HG02973 (cell line): ENCODE measurements at regions not wholly inside any gene's neighbourhood (a gene's known extent, or its start where the extent isn't known, plus 50 kb on each side); places are given as distances from the start of the nearest gene placed in this dataset.

Experiments used
- ATAC-seq: cut with Tn5 transposase; IDR thresholded peaks from one replicate; pipeline ENCODE4 v1.9.1; 2021; ENCODE audit warnings: moderate library complexity; ENCODE audit not compliant: unreplicated experiment

DNA sequence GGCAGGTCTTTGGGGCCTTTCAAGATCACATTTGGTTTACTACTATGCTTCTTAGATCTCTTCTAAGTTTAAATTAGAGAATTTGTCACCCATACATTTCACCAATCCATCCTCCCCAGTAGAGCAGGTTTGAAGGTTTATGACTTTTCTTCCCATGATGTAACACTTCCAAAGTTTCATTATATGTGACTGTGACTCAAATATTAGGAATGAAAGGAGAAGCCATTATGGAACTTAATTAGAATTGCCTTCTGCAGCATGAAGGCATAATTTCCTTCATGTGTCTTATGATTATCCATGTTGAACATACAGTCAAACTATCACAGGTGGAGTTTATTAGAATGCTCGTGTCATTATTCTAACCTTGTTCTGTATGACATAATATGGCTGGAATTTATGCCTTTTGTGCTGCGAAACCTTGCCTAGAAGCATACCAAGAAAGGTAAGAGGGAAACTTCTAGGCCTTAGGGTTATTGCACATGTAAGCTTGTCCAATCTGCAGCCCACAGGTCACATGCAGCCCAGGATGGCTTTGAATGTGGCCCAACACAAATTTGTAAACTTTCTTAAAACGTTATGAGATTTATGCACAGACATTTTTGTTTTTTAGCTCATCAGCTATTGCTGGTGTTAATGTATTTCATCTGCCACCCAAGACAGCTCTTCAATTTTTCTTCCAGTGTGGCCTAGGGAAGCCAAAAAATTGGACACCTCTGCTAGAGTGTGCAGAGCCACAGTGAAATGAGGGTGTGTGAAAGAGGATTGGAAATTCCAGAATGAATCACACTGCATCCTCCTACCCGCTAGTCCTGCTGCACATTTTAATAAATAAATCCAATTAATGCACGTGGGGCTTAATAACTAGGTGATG, 133.6 kb downstream of the TMEM26 start:
- no peak for ATAC-seq

DNA sequence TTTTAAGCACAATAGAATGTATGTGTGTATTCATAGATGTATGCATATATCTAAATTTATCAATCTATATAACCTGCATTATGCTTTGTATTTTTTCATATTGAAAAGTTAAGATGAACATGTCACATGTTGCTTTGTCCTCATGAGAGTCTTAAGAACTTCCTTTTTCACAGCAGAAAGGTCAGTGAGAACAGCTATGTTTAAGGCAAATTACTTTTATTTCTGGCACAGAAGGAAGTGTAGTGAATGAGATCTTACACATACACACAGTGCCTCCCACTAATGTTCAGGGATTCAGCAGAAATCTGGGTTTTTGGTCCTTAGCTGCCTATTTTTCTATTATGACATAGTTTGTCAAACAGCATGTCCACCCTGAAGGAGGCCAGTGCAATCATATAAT, 134.8 kb downstream of the TMEM26 start:
- no peak for ATAC-seq

DNA sequence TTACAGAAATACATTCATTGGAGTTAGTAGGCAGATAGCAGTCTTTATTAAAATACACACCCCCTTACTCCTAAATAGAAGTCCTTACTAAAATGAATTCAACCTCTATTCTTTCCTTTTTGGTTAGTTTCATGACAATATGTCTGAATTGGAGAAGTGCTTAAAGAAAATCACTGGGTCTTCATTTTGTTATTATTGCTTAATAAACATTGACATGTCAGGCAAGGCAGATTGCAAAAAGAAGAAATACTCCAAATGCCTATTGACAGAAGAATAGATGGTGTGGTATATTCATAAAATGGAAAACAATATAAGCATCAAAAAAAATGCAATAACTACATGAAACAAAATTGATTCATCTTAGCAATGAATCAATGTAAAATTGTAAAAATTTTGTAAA, 135.5 kb downstream of the TMEM26 start:
- no peak for ATAC-seq

DNA sequence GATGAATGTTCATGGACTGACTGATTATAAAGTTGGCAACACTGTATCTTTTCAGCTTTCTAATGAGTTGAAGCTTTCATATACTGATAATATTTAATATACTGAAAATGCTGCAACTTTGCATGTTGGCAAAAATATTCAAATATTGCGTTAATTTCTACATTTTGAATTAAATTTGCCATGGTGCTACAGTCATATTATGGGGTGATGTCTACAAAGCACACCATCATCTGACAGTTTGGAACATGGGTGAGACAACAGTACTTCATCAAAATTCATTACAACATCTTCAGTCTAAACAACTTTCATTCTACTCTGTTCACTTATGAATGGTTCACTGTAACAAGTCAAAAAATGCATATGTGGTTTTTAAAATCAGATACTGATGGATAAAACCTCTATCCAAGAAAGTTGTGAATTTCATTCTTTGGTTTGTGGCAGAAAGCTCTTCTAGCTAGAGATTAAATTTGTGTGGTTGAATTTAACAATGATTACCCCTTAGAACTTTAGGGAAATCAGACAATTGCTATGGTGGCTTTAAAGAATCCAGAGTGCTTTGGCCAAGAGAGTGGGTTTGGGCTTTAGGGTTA, 136.4 kb downstream of the TMEM26 start:
- ATAC-seq: no peak

DNA sequence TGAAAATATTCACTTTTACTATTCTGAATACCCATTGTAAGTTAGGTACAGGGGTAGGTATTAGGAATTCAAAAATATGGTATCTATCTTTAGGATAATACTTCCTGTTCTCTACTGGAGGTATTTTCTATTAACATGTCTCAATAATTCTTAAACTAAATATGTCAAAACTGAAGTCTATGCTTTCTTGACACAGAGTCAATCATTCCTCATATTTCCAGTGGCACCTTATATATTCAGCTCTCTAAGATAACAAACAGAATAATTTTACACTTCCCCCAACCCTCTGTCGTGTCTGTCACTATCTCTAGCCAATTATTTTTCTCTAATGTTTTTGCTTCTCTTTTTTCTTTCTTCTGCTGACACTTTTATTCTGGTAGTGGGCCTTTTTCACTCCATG, 138.9 kb downstream of the TMEM26 start:
- no peak for ATAC-seq

DNA sequence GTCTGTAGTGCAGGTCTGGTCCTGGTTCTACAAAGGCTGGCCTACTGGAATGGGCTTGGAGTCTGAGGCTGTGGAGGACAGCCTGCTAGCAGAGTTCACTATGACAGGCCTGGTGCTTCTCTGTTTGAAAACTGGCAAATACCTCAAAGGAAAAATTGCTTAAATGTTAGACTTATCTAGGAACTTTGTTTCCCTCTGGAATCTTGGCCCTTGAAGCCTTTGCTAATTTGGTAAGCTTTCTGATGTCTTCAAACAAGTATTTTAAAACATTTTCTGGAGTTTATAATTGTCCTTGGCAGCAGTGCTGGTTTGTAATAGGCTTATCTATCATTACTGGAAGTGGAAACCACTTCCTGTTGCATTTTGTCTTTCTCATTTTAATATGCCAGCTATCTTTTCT, 139.7 kb downstream of the TMEM26 start:
- ATAC-seq: no peak

DNA sequence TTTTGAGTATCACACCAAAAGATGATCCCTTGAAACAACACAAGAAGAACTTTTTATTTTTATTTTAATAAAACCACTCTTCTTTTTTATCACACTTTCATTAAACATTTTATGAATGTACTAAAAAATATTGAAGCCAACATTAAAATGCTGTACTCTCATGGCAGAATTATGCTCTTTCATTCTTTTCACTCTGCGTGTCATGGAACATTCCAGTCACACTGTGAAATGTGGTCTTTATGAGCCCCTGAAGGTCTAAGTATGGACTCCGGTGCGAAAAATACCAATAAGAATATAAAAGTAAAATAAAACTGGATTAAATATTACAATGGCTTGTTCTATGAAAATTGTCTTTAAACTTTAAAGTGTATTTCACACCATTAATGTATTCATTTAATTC, 148.4 kb downstream of the TMEM26 start:
- no peak for ATAC-seq

DNA sequence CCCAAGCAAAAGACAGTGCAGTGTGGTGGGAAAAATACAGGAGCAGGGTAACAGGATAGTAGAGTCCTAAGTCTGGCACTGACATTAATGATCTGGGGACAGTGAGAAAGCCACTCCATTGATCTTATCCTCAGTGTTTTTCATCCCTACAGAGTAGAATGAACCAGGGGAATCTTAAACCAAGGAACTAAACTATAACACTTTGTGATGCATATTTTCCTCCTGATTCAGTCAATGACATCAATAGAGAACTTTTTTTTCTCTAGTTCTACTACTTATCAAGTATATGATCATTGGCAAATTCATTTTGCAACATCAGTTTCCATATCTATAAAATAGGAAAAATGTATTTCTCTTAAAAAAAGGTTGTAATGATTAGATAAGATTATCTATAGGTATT, 151.1 kb downstream of the TMEM26 start:
- no peak for ATAC-seq

DNA sequence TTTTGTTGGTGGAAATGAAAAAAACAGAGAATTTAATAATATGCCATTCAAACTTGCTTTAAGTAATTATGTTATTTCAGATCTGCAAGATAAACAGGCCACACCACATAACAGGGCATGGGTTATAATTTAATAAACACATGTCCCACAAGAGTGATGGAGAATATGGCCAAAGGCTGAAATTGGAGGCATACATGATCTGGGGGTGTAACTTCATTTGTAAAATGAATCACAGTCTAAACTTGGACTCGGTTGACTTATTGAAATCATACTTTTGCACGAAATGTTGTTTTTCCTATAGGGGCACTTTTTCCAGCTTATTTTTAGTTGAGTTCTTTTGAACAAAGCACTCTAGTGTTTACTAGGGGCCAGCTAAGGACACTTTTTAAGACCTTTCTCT, 151.6 kb downstream of the TMEM26 start:
- ATAC-seq: no peak

DNA sequence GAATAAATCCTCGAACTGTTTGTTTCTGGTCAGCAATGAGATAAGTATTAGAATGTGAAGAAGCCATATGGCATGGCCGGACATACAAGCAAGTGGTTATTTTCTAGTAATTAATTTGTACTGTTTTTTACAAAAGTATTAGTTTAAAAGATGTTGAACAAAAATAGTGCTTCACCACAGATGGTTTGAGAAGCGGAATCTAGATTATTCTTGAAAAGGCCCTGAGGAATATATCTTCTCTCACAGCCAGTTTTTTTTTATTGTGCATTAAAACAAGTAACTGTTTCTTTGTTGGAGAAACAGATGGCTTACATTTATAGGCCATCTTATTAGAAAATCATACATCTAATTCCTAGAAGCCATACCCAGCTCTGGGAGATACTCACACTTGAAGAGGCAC, 153.3 kb downstream of the TMEM26 start:
- no peak for ATAC-seq

DNA sequence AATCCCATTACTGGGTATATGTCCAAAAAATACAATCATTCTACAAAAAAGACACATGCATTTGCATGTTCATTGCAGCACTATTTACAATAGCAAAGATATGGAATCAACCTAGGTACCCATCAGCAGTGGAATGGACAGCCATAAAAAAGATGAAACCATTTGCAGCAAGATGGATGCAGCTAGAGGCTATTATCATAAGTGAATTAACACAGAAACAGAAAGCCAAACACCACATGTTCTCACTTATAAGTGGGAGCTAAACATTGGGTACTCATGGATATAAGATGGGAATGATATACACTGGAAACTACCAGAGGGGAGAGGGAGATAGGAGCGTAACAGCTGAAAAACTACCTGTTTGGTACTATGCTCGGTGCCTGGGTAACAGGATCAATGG, 154.0 kb downstream of the TMEM26 start:
- no peak for ATAC-seq

DNA sequence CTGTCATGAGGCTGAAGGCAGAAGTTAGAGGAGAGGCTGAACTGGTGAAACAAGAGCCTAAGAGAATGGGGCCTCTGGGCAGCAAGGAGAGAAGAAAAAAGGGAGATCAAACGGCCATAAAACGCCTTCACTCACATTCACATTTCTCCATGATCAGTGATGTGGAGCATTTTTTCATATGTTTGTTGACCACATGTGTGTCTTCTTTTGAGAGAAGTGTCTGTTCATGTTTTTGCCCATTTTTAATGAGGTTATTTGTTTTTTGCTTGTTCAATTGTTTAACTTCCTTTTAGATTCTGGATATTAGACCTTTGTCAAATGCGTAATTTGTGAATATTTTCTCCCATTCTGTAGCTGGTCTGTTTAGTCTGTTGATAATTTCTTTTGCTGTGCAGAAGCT, 155.0 kb downstream of the TMEM26 start:
- ATAC-seq: no peak

DNA sequence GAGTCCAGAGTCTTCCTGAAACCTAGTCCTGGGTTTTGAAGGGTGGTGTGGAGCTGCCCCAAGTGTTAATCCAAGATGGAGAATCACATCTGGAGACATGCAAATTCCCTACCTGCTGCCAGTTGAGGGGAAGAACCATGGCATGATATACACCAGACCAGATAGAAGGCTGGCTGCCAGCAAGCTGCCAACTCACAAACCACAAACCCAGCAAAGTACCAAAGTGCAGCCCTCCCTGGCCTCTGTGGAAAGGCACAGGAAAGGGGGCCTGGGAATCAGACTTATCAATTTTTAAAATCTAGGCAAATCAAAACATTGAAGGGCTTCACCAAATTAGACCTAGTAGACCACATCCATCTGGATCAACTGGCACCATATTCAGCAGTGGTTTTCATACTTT, 157.0 kb downstream of the TMEM26 start:
- ATAC-seq: no peak

DNA sequence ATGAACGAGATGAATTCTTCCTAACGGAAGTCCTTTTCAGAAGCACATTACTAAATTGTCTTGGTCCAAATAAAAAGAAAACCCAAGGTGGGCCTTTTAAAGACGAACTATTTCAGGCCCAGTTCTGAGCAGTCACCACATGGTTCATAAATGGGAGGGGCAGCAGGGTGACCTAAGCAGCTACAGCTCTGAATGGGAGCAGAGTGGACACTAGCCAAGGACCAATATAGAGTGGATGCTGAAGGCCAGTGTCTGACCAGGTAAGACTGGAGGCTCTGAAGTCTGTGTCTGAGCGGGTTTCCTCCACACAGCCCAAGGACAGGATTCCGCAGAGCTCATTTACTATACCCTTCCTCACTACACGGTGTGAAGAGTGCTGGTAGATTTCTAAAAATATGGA, 159.1 kb downstream of the TMEM26 start:
- ATAC-seq: no peak

DNA sequence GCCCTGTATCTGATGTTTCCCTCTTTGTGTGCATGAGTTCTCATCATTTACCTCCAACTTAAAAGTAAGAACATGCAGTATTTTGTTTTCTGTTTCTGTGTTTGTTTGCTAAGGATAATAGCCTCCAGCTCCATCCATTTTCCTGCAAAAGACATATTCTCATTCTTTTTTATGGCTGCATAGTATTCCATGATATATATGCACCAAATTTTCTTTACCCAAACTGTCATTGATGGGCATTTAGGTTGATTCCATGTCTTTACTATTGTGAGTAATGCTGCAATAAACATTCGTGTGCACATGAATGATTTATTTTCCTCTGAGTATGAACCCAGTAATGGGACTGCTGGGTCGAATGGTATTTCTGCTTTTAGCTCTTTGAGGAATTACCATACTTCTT, 163.4 kb downstream of the TMEM26 start:
- ATAC-seq: no peak

DNA sequence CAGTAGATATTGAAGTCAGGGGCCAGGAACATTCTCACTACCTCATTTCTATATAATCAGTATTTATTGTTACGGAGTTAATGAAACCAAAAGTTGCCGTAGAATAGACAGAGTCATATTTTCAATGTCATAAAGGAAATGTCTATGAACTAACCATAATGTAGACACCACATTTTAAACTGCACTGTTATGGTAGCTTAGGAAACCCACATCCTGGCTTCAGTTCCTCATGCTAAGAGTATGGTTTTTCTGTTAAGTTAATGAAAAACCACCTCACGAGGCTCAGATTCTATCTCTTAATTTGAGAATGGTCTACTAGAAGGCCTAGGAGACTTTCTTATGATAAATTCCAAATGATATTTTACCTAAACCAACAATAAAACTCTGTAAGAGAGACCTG, 166.5 kb downstream of the TMEM26 start:
- peak; percentile 100 for ATAC-seq

DNA sequence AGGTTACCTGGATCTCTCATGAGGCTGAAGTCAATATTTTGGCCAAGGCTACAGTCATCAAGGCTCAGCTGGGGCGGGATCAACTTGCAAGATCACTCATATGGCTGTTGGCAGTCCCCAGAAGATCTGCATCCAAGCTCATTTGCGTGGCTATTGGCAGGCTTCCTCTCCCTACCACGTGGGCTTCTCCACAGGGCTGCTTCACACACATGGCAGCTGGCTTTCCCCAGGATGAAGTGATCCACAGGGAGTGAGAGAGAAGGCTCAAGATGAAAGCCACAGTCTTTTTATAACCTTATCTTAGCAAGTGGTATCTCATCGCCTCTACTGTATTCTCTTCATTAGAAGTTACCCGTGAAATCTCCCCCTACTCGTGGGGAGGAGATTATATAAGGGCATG, 167.4 kb downstream of the TMEM26 start:
- ATAC-seq: no peak

DNA sequence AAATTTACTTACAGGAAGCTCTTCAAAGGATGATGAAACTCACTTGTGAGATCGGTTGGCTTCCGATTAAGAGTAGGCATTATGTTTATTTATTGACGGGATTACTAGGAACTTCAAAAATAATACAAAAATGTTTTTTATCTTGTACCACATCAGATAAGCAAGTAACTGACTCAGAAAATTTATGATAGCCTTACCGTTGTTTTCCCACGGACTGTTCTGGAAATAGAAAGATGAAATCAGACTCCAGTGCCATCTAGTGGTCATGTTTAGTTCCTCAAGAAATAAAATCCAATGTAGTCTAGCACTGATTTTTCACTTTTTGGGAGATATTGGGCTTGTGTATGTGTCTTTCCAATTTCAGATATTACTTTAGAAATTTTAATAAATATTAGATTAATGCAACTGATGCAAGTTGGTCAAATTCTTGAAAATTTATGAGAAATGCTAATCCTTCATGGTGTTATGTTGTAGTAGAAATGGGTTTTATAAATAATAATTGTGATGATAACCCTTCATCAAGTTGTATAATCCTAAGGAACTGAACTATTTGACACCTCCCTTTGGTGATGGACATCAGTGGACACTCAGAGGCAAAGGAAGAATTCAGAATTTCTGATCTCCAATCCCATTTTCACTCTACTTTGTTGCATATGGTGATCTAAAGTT, 168.8 kb downstream of the TMEM26 start:
- no peak for ATAC-seq

DNA sequence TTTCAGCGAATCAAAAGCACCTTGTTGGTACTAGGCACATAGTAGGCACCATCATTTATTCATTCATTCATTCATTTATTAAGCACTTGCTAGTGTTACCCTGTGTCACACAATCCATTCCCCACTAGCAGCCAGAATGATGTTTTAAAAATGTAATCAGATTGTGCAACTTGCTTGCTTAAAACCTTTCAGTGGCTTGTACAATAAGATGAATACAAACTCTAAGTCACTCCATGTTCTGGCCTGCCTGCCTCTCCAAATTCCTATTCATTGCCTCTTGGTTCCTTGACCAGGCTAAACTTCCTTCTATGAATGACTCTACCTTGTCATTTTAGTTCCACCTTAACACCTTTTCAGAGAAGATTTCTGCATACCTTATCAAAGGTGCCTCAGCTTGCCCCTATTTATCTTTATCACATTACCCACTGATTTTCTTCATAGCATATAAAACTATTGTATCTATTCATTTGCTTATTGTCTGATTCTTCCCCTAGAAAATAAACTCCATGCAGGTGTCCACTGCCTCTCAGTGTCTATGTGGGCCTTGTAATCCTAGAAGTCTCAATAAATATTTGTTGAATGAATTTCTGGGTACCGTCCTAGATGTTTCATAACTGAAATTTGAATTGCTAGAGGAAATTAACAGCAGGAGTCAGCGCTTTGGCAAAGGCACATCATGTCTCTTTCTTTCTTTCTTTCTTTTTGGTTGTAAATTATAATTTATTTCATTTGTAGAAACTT, 169.5 kb downstream of the TMEM26 start:
- no peak for ATAC-seq

DNA sequence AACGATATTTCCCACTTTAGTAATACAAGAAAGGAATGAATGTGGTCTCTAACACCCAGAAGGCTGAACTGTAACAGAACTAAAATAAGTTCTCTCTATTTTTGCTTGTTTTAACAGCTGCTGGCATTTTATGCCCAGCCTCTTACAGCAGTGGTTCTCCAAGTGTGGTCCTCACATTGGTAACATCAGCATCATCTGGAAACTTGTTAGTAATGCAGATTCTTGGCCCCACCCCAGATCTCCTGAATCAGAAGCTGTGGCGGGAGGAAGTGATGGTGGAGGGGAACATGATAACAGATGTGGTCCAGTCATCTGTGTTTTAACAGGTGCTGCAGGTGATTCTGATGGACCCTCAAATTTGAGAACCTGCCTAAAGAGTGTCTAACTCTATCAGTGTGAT, 170.1 kb downstream of the TMEM26 start:
- no peak for ATAC-seq

DNA sequence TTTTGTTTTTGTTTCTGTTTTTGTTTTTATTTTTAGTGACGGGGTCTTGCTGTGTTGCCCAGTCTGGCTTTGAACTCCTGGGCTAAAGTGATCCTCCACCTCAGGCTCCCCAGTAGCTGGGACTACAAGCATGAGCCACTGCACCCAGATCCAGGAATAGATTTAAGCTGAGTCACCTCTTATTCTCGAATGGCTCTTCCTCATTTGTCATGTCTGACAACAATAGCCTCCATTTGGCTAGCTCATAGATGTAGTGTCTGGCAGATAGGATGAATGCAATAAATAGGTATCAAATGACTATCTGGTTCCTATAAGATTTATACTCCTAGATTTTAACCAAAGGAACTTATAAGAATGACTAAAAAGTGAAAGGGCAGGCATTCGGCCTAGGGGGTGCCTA, 172.9 kb downstream of the TMEM26 start:
- ATAC-seq: no peak

DNA sequence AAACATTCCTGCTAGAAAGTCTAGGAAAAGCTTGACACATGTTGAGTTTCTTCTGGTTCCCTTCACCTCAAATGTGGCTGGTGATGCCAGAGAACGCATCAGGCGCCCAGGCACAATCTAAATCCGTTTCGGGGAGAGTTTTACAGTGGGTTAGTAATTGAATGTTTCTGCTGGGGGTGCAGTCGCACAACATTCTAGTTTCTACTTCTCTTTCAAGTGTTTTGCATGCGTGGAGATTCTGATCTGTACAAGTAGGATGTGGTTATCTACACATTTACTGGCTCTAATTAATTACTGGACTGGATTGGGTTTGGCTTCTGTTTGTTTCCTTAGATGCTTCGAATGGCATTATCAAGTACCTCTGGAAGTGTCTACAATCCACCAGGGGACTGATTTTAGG, 173.8 kb downstream of the TMEM26 start:
- ATAC-seq: no peak
